ENCODE measurements at regions not wholly inside any gene's neighbourhood (a gene's known extent, or its start where the extent isn't known, plus 50 kb on each side); places are given as distances from the start of the nearest gene placed in this dataset.

DNA sequence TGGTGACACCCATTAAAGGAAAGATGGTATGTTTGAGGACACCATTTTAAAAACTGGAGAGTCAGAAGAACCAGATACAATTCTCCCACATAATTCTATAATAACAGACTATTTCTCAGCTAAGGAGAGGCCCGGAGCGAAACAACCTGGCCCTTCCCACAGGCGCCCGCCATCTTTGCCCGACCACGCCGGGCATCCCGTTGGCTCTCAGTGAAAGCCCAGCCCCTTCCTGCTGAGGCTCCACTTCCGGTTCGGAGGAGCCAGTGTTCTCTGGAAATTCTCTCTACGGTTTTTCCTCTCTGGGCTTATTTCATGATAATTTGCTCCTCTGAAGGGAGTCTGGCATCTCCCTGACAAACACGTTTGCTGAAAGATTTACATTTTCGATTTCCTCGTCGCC, 175.7 kb downstream of the AXIN2 start:
- no peak for TF ChIP-seq CTCF (IDR thresholded peaks at IDR 0.05)
- no peak for TF ChIP-seq ZFX (IDR thresholded peaks at IDR 0.05; ENCODE audit: borderline replicate concordance)

Measured in 22Rv1 (cell line).